ENCODE measurements at regions not wholly inside any gene's neighbourhood (a gene's known extent, or its start where the extent isn't known, plus 50 kb on each side); places are given as distances from the start of the nearest gene placed in this dataset.

GRCh38 chr1:209430821-209431259, 152.7 kb upstream of the CAMK1G start:
- TF ChIP-seq CTCF (IDR thresholded peaks at IDR 0.05) = no peak
- TF ChIP-seq POLR2A (IDR thresholded peaks at IDR 0.05) = no peak
- TF ChIP-seq POLR2AphosphoS5 (IDR thresholded peaks at IDR 0.05) = no peak
- no peak for TF ChIP-seq EP300 (IDR thresholded peaks at IDR 0.05; ENCODE audit: low read depth)
